Osteoblast (primary cell): ENCODE measurements at regions not wholly inside any gene's neighbourhood (a gene's known extent, or its start where the extent isn't known, plus 50 kb on each side); places are given as distances from the start of the nearest gene placed in this dataset.

Source experiments
- DNase-seq: peaks from one replicate; pipeline ENCODE4 v3.0.0; 2011; ENCODE audit warnings: low spot score, mixed read lengths; ENCODE audit not compliant: insufficient read length; ENCODE audit errors: missing footprints
- H2AFZ ChIP-seq: 2 replicates; pipeline ENCODE4 v1.6.0; 2011; ENCODE audit warnings: mild to moderate bottlenecking, low read length
- H3K27ac ChIP-seq: 2 replicates; pipeline ENCODE4 v1.5.1; 2011; ENCODE audit warnings: mild to moderate bottlenecking, low read depth, low read length, moderate library complexity
- H3K27me3 ChIP-seq: 2 replicates; pipeline ENCODE4 v1.6.0; 2012; ENCODE audit warnings: mild to moderate bottlenecking, control low read depth, inconsistent platforms, low read length, moderate library complexity; ENCODE audit not compliant: insufficient read depth
- H3K36me3 ChIP-seq: 2 replicates; pipeline ENCODE4 v1.5.1; 2011; ENCODE audit warnings: mild to moderate bottlenecking, low read length, control low read depth, moderate library complexity; ENCODE audit not compliant: insufficient read depth
- H3K4me1 ChIP-seq: 2 replicates; pipeline ENCODE4 v1.5.1; 2011; ENCODE audit warnings: mild to moderate bottlenecking, low read length, control low read depth, moderate library complexity; ENCODE audit not compliant: insufficient read depth
- H3K4me2 ChIP-seq: 2 replicates; pipeline ENCODE4 v1.6.0; 2011; ENCODE audit warnings: mild to moderate bottlenecking, low read length; ENCODE audit not compliant: insufficient read depth
- H3K4me3 ChIP-seq: fragments of 200-600 bp; sonication (generic); 3 replicates; pipeline ENCODE4 v1.5.1; 2012; ENCODE audit warnings: mild to moderate bottlenecking, low read length, inconsistent platforms; ENCODE audit not compliant: insufficient read depth
- H3K79me2 ChIP-seq: 2 replicates; pipeline ENCODE4 v1.6.0; 2012; ENCODE audit warnings: mild to moderate bottlenecking, low read length, control low read depth, inconsistent platforms; ENCODE audit not compliant: insufficient read depth
- H3K9me3 ChIP-seq: 2 replicates; pipeline ENCODE4 v1.5.1; 2011; ENCODE audit warnings: low read depth, low read length, control low read depth
- H4K20me1 ChIP-seq: 2 replicates; pipeline ENCODE4 v1.6.0; 2012; ENCODE audit warnings: mild to moderate bottlenecking, low read length, control low read depth; ENCODE audit not compliant: insufficient read depth
- TF ChIP-seq, protein P1 (sequence below): IDR thresholded peaks from 2 replicates; pipeline ENCODE4 v1.5.1; 2011; ENCODE audit warnings: mild to moderate bottlenecking, low read depth, low read length, moderate library complexity; ENCODE audit errors: extremely low read depth

GRCh38 chr7:18123508-18124239 lies 96.0 kb upstream of the PRPS1L1 start:
- Histone ChIP-seq H3K27me3 (peaks cover 2% of the 10 kb centered on the region), H3K4me1 (no peaks in the 10 kb centered on the region), H3K4me2 (no peak overlapping the region), H4K20me1 (no peaks in the 10 kb centered on the region), H3K27ac (no peak overlapping the region), H3K79me2 (no peaks in the 10 kb centered on the region), H3K4me3 (no peak overlapping the region), H3K9me3 (no peaks in the 10 kb centered on the region), H3K36me3 (no peaks in the 10 kb centered on the region), H2AFZ (no peak overlapping the region)
- peak; percentile 26 for DNase-seq
- TF ChIP-seq, protein P1, sequence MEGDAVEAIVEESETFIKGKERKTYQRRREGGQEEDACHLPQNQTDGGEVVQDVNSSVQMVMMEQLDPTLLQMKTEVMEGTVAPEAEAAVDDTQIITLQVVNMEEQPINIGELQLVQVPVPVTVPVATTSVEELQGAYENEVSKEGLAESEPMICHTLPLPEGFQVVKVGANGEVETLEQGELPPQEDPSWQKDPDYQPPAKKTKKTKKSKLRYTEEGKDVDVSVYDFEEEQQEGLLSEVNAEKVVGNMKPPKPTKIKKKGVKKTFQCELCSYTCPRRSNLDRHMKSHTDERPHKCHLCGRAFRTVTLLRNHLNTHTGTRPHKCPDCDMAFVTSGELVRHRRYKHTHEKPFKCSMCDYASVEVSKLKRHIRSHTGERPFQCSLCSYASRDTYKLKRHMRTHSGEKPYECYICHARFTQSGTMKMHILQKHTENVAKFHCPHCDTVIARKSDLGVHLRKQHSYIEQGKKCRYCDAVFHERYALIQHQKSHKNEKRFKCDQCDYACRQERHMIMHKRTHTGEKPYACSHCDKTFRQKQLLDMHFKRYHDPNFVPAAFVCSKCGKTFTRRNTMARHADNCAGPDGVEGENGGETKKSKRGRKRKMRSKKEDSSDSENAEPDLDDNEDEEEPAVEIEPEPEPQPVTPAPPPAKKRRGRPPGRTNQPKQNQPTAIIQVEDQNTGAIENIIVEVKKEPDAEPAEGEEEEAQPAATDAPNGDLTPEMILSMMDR: no peak

DNA sequence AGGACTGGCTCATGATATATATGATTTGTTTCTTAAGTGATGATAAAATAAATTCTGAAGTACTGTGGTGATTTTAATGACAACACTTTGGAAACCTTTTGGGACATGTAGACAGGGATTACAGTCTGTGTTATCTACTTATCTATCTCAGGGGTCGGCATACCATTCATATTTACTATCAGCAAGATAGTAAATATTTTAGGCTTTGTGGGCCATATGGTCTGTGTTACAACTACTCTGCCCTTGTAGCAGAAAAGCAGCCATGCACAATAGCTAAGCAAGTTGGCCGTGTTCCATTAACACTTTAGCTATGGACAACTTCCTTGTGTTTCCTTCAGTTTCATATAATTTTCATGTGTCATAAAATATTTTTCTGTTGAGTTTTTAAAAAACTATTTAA lies 97.8 kb upstream of the PRPS1L1 start:
- TF ChIP-seq, protein P1: no peak
- Histone ChIP-seq H3K27ac (no peak overlapping the region), H3K4me3 (no peak overlapping the region), H3K27me3 (peaks cover 2% of the 10 kb centered on the region), H3K4me1 (no peaks in the 10 kb centered on the region), H3K9me3 (no peaks in the 10 kb centered on the region), H3K36me3 (no peaks in the 10 kb centered on the region), H3K4me2 (no peak overlapping the region), H4K20me1 (no peaks in the 10 kb centered on the region), H2AFZ (no peak overlapping the region), H3K79me2 (no peaks in the 10 kb centered on the region)
- DNase-seq: peak; percentile 36

DNA sequence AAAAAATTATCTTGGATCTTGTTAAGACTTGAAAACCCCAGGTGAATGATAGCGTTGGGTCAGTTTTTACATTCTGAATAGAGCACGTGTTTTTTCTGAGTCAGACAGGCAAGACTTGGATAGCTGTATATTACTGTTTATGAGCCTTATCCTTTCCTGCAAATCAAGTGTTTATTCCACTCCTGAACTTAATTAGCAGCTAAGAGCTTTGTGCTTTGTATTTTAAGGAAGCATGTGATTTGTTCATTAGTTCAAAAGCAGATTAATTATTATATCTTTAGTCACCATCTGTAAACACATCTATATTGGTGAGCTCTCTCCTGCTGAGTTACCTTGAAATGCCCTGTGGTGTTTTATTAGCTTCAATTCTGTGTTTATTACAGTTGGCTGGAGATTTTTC lies 98.6 kb upstream of the PRPS1L1 start:
- Histone ChIP-seq H3K36me3 (no peaks in the 10 kb centered on the region), H3K27ac (no peak overlapping the region), H3K9me3 (no peaks in the 10 kb centered on the region), H3K4me2 (no peak overlapping the region), H3K4me3 (no peak overlapping the region), H3K27me3 (peaks cover 2% of the 10 kb centered on the region), H3K4me1 (no peaks in the 10 kb centered on the region), H4K20me1 (no peaks in the 10 kb centered on the region), H3K79me2 (no peaks in the 10 kb centered on the region), H2AFZ (no peak overlapping the region)
- DNase-seq: no peak
- TF ChIP-seq, protein P1: no peak

GRCh38 chr7:18128846-18129245 lies 101.2 kb upstream of the PRPS1L1 start:
- no peak for DNase-seq
- H3K4me1 ChIP-seq: no peaks in the 10 kb centered on the region
- H2AFZ ChIP-seq: no peak overlapping the region
- H3K27me3 ChIP-seq: peaks cover 2% of the 10 kb centered on the region
- H4K20me1 ChIP-seq: no peaks in the 10 kb centered on the region
- no peak overlapping the region for H3K27ac ChIP-seq
- no peak overlapping the region for H3K4me2 ChIP-seq
- H3K79me2 ChIP-seq: no peaks in the 10 kb centered on the region
- H3K36me3 ChIP-seq: no peaks in the 10 kb centered on the region
- TF ChIP-seq, protein P1: no peak
- no peak overlapping the region for H3K4me3 ChIP-seq
- no peaks in the 10 kb centered on the region for H3K9me3 ChIP-seq
